GM23338 (cell line): ENCODE measurements at regions not wholly inside any gene's neighbourhood (a gene's known extent, or its start where the extent isn't known, plus 50 kb on each side); places are given as distances from the start of the nearest gene placed in this dataset.

Experiments used
- ATAC-seq: fragments of 200-7000 bp; cut with Tn5 transposase; 3 replicates; pipeline ENCODE4 v1.9.1; 2020
- DNase-seq: peaks from one replicate; pipeline ENCODE4 v3.0.0-alpha.2; 2015; ENCODE audit warnings: low spot score
- H2AFZ ChIP-seq: fragments of 200-600 bp; sonication (generic); 2 replicates; pipeline ENCODE4 v1.8.0; 2016; ENCODE audit warnings: antibody characterized with exemption, mild to moderate bottlenecking, moderate library complexity
- H3F3A ChIP-seq: fragments of 200-600 bp; sonication (generic); replicated peaks from 2 replicates; pipeline ENCODE4 v1.8.0; 2017; ENCODE audit warnings: antibody characterized with exemption, mixed run types, low read depth
- H3K27ac ChIP-seq: fragments of 200-600 bp; sonication (generic); 2 replicates; pipeline ENCODE4 v1.6.1; 2016; ENCODE audit warnings: low read depth
- H3K27me3 ChIP-seq: fragments of 200-600 bp; sonication (generic); 2 replicates; pipeline ENCODE4 v1.8.0; 2016; ENCODE audit warnings: mild to moderate bottlenecking, mixed run types, moderate library complexity; ENCODE audit not compliant: insufficient read depth
- H3K36me3 ChIP-seq: fragments of 200-600 bp; sonication (generic); 2 replicates; pipeline ENCODE4 v1.8.0; 2016; ENCODE audit warnings: mild to moderate bottlenecking; ENCODE audit not compliant: insufficient read depth
- H3K4me1 ChIP-seq: fragments of 200-600 bp; sonication (generic); 2 replicates; pipeline ENCODE4 v1.8.0; 2016; ENCODE audit warnings: mild to moderate bottlenecking, moderate library complexity; ENCODE audit not compliant: insufficient read depth
- H3K4me2 ChIP-seq: fragments of 200-600 bp; sonication (generic); 2 replicates; pipeline ENCODE4 v1.7.1; 2017; ENCODE audit warnings: mixed run types
- H3K4me3 ChIP-seq: fragments of 200-600 bp; sonication (generic); 2 replicates; pipeline ENCODE4 v1.6.1; 2016; ENCODE audit warnings: mixed run types
- H3K79me2 ChIP-seq: fragments of 200-600 bp; sonication (generic); replicated peaks from 2 replicates; pipeline ENCODE4 v1.8.0; 2017; ENCODE audit warnings: mild to moderate bottlenecking; ENCODE audit not compliant: insufficient read depth
- H3K9me2 ChIP-seq: fragments of 200-600 bp; sonication (generic); 2 replicates; pipeline ENCODE4 v1.8.0; 2017; ENCODE audit not compliant: insufficient read depth
- H4K20me1 ChIP-seq: fragments of 200-600 bp; sonication (generic); replicated peaks from 2 replicates; pipeline ENCODE4 v1.8.0; 2017; ENCODE audit warnings: mild to moderate bottlenecking; ENCODE audit not compliant: insufficient read depth
- H3K27ac Mint-ChIP-seq: 2 replicates; pipeline ENCODE4 v1.8.0; 2020; ENCODE audit warnings: inconsistent platforms, mild to moderate bottlenecking, moderate library complexity, mixed read lengths
- H3K27me3 Mint-ChIP-seq: 3 replicates; pipeline ENCODE4 v1.8.0; 2022; ENCODE audit warnings: low read depth, mild to moderate bottlenecking, moderate library complexity, mixed read lengths, inconsistent platforms; ENCODE audit not compliant: insufficient read depth, poor library complexity
- H3K36me3 Mint-ChIP-seq: 3 replicates; pipeline ENCODE4 v1.8.0; 2021; ENCODE audit warnings: low read depth, mild to moderate bottlenecking, inconsistent platforms, moderate library complexity, mixed read lengths
- H3K4me1 Mint-ChIP-seq: 3 replicates; pipeline ENCODE4 v1.8.0; 2020; ENCODE audit warnings: mild to moderate bottlenecking, inconsistent platforms, mixed read lengths
- H3K4me3 Mint-ChIP-seq: 3 replicates; pipeline ENCODE4 v1.8.0; 2021; ENCODE audit warnings: moderate library complexity, mild to moderate bottlenecking, inconsistent platforms, mixed read lengths
- H3K9me3 Mint-ChIP-seq: 3 replicates; pipeline ENCODE4 v1.8.0; 2020; ENCODE audit warnings: moderate library complexity, mild to moderate bottlenecking, inconsistent platforms, mixed read lengths
- EZH2phosphoT487 ChIP-seq: fragments of 200-600 bp; sonication (generic); IDR thresholded peaks from one replicate; pipeline ENCODE4 v1.8.1; 2018; ENCODE audit warnings: antibody characterized with exemption; ENCODE audit not compliant: unreplicated experiment
- POLR2AphosphoS5 ChIP-seq: IDR thresholded peaks from 2 replicates; pipeline ENCODE4 v1.6.1; 2016; ENCODE audit warnings: antibody characterized with exemption, low read depth
- REST ChIP-seq: IDR thresholded peaks from one replicate; pipeline ENCODE4 v1.6.1; 2018; ENCODE audit warnings: antibody characterized with exemption; ENCODE audit not compliant: unreplicated experiment
- STAT1 ChIP-seq: IDR thresholded peaks from one replicate; pipeline ENCODE4 v1.6.1; 2016; ENCODE audit warnings: antibody characterized with exemption; ENCODE audit not compliant: unreplicated experiment
- ZNF114 ChIP-seq: fragments of 250-450 bp; sonication (Bioruptor Pico); IDR thresholded peaks from 2 replicates; pipeline ENCODE4 v1.5.0; 2020; ENCODE audit warnings: mild to moderate bottlenecking, moderate library complexity
- TF ChIP-seq, protein P1 (sequence below): IDR thresholded peaks from 2 replicates; pipeline ENCODE4 v1.6.1; 2016; ENCODE audit warnings: antibody characterized with exemption
- TF ChIP-seq, protein P2 (sequence below): fragments of 250-450 bp; sonication (Bioruptor Pico); IDR thresholded peaks from 2 replicates; pipeline ENCODE4 v1.5.0; 2020; ENCODE audit warnings: mild to moderate bottlenecking, moderate library complexity
- TF ChIP-seq, protein P3 (sequence below), 2 experiments: fragments of 200-600 bp in 1 of 2; sonication (generic) in 1 of 2; conservative IDR thresholded peaks; 2 replicates each; pipeline versions ENCODE4 v1.5.1 to v1.6.1; 2016 to 2017; ENCODE audit warnings: antibody characterized with exemption in 2 of 2, low read depth in 2 of 2, mild to moderate bottlenecking in 2 of 2, moderate library complexity in 1 of 2

DNA sequence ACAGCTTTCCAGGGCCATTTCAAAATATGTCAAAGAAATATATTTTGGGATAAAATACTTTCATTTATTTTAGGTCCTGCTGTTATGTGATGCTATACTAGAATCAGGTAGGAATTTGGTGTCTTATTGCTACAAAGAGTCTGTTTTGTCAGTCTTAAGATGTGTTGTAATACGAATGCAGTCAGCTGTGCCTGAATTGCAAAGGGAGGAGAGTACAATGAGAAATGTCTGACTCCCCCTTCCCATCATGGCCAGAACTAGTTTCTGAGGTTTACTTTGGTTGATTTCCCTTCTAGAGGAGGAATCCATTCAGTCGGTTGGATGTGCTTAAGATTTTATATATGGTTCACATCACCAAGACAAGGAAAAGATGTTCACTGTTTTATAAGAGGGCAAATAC lies 75.7 kb upstream of the TNFSF18 start:
- H3K27ac ChIP-seq = no peak overlapping the region
- Mint-ChIP-seq H3K4me1 (peaks cover 24% of the 10 kb centered on the region), H3K36me3 (no peaks in the 10 kb centered on the region), H3K27ac (no peak overlapping the region), H3K27me3 (peaks cover 11% of the 10 kb centered on the region), H3K4me3 (no peak overlapping the region), H3K9me3 (no peaks in the 10 kb centered on the region)
- no peaks in the 10 kb centered on the region for H4K20me1 ChIP-seq
- H3K79me2 ChIP-seq = no peaks in the 10 kb centered on the region
- H3K4me1 ChIP-seq = peaks cover 11% of the 10 kb centered on the region; the same call in 1 of the 2 replicates
- no peak overlapping the region for H3K4me3 ChIP-seq
- H3F3A ChIP-seq = no peaks in the 10 kb centered on the region
- H3K9me2 ChIP-seq = 0 out of 2 replicates have a peak, but pooled peaks cover 6% of the 10 kb centered on the region
- H3K4me2 ChIP-seq = no peak overlapping the region
- H3K36me3 ChIP-seq = no peaks in the 10 kb centered on the region
- ATAC-seq = no peak
- TF ChIP-seq, protein P1, sequence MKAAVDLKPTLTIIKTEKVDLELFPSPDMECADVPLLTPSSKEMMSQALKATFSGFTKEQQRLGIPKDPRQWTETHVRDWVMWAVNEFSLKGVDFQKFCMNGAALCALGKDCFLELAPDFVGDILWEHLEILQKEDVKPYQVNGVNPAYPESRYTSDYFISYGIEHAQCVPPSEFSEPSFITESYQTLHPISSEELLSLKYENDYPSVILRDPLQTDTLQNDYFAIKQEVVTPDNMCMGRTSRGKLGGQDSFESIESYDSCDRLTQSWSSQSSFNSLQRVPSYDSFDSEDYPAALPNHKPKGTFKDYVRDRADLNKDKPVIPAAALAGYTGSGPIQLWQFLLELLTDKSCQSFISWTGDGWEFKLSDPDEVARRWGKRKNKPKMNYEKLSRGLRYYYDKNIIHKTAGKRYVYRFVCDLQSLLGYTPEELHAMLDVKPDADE = no peak
- TF ChIP-seq REST (no peak), EZH2phosphoT487 (no peak), POLR2AphosphoS5 (no peak), STAT1 (no peak), ZNF114 (CRISPR knock-in tag) (no peak)
- TF ChIP-seq, protein P2, sequence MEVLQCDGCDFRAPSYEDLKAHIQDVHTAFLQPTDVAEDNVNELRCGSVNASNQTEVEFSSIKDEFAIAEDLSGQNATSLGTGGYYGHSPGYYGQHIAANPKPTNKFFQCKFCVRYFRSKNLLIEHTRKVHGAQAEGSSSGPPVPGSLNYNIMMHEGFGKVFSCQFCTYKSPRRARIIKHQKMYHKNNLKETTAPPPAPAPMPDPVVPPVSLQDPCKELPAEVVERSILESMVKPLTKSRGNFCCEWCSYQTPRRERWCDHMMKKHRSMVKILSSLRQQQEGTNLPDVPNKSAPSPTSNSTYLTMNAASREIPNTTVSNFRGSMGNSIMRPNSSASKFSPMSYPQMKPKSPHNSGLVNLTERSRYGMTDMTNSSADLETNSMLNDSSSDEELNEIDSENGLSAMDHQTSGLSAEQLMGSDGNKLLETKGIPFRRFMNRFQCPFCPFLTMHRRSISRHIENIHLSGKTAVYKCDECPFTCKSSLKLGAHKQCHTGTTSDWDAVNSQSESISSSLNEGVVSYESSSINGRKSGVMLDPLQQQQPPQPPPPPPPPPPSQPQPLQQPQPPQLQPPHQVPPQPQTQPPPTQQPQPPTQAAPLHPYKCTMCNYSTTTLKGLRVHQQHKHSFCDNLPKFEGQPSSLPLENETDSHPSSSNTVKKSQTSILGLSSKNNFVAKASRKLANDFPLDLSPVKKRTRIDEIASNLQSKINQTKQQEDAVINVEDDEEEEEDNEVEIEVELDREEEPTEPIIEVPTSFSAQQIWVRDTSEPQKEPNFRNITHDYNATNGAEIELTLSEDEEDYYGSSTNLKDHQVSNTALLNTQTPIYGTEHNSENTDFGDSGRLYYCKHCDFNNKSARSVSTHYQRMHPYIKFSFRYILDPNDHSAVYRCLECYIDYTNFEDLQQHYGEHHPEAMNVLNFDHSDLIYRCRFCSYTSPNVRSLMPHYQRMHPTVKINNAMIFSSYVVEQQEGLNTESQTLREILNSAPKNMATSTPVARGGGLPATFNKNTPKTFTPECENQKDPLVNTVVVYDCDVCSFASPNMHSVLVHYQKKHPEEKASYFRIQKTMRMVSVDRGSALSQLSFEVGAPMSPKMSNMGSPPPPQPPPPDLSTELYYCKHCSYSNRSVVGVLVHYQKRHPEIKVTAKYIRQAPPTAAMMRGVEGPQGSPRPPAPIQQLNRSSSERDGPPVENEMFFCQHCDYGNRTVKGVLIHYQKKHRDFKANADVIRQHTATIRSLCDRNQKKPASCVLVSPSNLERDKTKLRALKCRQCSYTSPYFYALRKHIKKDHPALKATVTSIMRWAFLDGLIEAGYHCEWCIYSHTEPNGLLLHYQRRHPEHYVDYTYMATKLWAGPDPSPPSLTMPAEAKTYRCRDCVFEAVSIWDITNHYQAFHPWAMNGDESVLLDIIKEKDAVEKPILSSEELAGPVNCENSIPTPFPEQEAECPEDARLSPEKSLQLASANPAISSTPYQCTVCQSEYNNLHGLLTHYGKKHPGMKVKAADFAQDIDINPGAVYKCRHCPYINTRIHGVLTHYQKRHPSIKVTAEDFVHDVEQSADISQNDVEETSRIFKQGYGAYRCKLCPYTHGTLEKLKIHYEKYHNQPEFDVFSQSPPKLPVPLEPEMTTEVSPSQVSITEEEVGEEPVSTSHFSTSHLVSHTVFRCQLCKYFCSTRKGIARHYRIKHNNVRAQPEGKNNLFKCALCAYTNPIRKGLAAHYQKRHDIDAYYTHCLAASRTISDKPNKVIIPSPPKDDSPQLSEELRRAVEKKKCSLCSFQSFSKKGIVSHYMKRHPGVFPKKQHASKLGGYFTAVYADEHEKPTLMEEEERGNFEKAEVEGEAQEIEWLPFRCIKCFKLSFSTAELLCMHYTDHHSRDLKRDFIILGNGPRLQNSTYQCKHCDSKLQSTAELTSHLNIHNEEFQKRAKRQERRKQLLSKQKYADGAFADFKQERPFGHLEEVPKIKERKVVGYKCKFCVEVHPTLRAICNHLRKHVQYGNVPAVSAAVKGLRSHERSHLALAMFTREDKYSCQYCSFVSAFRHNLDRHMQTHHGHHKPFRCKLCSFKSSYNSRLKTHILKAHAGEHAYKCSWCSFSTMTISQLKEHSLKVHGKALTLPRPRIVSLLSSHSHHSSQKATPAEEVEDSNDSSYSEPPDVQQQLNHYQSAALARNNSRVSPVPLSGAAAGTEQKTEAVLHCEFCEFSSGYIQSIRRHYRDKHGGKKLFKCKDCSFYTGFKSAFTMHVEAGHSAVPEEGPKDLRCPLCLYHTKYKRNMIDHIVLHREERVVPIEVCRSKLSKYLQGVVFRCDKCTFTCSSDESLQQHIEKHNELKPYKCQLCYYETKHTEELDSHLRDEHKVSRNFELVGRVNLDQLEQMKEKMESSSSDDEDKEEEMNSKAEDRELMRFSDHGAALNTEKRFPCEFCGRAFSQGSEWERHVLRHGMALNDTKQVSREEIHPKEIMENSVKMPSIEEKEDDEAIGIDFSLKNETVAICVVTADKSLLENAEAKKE (CRISPR knock-in tag) = no peak
- TF ChIP-seq, protein P3, sequence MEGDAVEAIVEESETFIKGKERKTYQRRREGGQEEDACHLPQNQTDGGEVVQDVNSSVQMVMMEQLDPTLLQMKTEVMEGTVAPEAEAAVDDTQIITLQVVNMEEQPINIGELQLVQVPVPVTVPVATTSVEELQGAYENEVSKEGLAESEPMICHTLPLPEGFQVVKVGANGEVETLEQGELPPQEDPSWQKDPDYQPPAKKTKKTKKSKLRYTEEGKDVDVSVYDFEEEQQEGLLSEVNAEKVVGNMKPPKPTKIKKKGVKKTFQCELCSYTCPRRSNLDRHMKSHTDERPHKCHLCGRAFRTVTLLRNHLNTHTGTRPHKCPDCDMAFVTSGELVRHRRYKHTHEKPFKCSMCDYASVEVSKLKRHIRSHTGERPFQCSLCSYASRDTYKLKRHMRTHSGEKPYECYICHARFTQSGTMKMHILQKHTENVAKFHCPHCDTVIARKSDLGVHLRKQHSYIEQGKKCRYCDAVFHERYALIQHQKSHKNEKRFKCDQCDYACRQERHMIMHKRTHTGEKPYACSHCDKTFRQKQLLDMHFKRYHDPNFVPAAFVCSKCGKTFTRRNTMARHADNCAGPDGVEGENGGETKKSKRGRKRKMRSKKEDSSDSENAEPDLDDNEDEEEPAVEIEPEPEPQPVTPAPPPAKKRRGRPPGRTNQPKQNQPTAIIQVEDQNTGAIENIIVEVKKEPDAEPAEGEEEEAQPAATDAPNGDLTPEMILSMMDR (conservative IDR thresholded peaks at IDR 0.05; ENCODE audit: low read depth in 2 of 2) = no peak
- no peaks in the 10 kb centered on the region for H3K27me3 ChIP-seq
- DNase-seq = no peak
- no peak overlapping the region for H2AFZ ChIP-seq
